ENCODE measurements at regions not wholly inside any gene's neighbourhood (a gene's known extent, or its start where the extent isn't known, plus 50 kb on each side); places are given as distances from the start of the nearest gene placed in this dataset.

DNA sequence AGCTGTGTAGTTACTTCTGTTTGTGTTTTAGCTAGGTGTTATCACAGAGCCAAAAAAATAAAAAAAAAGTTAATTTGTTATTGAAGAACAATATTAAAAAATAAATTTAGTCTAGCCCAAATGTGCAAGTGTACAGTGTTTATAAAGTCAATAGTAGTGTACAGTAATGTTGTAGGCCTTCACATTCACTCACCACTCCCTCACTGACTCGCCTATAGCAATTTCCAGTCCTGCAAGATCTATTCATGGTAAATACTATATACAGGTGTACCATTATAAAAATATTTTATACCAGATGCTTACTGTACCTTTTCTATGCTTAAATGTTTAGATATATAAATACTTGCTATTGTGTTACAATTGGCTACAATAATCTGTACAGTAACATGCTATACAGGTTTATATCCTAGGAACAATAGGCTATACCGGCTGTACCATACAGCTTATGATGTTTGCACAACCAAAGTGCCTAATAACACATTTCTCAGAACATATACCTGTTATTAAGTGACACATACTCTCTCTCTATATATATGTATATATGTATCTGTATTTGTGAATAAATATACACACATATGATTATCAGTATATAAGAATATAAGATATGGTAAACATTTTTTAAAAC is 341.4 kb upstream of the EDIL3 start:
- TF ChIP-seq ZNF354B (CRISPR knock-in tag; IDR thresholded peaks at IDR 0.05), result no peak
- no peak for TF ChIP-seq SSRP1 (CRISPR knock-in tag; IDR thresholded peaks at IDR 0.05)
- TF ChIP-seq ZNF510 (CRISPR knock-in tag; IDR thresholded peaks at IDR 0.05; ENCODE audit: low read depth), result no peak
- TF ChIP-seq E2F5 (CRISPR knock-in tag; conservative IDR thresholded peaks at IDR 0.05), result no peak
- no peak for TF ChIP-seq SYNCRIP (IDR thresholded peaks at IDR 0.05; ENCODE audit: insufficient read depth, low read depth, low read length)
- no peak for TF ChIP-seq ZNF672 (CRISPR knock-in tag; IDR thresholded peaks at IDR 0.05)
- no peak for TF ChIP-seq ZNF777 (CRISPR knock-in tag; IDR thresholded peaks at IDR 0.05)
- TF ChIP-seq MAFG (CRISPR knock-in tag; IDR thresholded peaks at IDR 0.05), result no peak
- no peak for TF ChIP-seq CREB3 (CRISPR knock-in tag; IDR thresholded peaks at IDR 0.05)
- no peak for TF ChIP-seq TGIF2 (CRISPR knock-in tag; IDR thresholded peaks at IDR 0.05)
- no peak for TF ChIP-seq THRA (CRISPR knock-in tag; IDR thresholded peaks at IDR 0.05; ENCODE audit: borderline replicate concordance)
- Histone ChIP-seq H3K4me1 (ENCODE audit: insufficient read depth, low read length) (no peaks in the 10 kb centered on the region), H3K79me2 (ENCODE audit: insufficient read depth, low read length) (no peaks in the 10 kb centered on the region), H3K27me3 (ENCODE audit: control insufficient read depth in 1 of 2, insufficient read depth in 2 of 2, low read length in 2 of 2) (no peaks in the 10 kb centered on the region), H3K4me2 (ENCODE audit: low read depth, low read length) (no peak overlapping the region), H3K9me3 (ENCODE audit: low read length) (no peaks in the 10 kb centered on the region), H4K20me1 (ENCODE audit: insufficient read depth, low read length) (no peaks in the 10 kb centered on the region), H3K9ac (ENCODE audit: insufficient read depth, low read depth, low read length) (no peak overlapping the region), H3K36me3 (replicated peaks in 1 of 2; ENCODE audit: control insufficient read depth in 1 of 2, insufficient read depth in 2 of 2, low read length in 2 of 2) (no peaks in the 10 kb centered on the region), H2AFZ (ENCODE audit: low read length) (no peak overlapping the region), H3K4me3 (replicated peaks in 1 of 3; ENCODE audit: insufficient read depth in 1 of 3, low read depth in 2 of 3, low read length in 3 of 3) (no peak overlapping the region), H3K27ac (ENCODE audit: extremely low read length, insufficient read depth, low read length) (no peak overlapping the region)
- DNase-seq (ENCODE audit: low spot score) (no peak), FAIRE-seq (no peak), ATAC-seq (no peak)
- POLR2A ChIA-PET, result no interaction called here
- in situ Hi-C loops (cut with HindIII; ENCODE audit: extremely low pct_ligation_motif_present, low pct_unique_long_range_greater_than_20kb) (no loop called here), intact Hi-C loops (cut with micrococcal nuclease; ENCODE audit: unreplicated experiment) (no loop called here)
- no TSS peak for BruUV-seq (replicated peaks)
- WGBS (ENCODE audit: low lambda C conversion rate), result 0% methylated on average over 2 of the region's 2 CpGs
- CTCF ChIA-PET (ENCODE audit: low intra/inter-chr PET ratio, low total read pairs), result no interaction called here

Data from HepG2 (cell line).